ENCODE measurements at regions not wholly inside any gene's neighbourhood (a gene's known extent, or its start where the extent isn't known, plus 50 kb on each side); places are given as distances from the start of the nearest gene placed in this dataset.

DNA sequence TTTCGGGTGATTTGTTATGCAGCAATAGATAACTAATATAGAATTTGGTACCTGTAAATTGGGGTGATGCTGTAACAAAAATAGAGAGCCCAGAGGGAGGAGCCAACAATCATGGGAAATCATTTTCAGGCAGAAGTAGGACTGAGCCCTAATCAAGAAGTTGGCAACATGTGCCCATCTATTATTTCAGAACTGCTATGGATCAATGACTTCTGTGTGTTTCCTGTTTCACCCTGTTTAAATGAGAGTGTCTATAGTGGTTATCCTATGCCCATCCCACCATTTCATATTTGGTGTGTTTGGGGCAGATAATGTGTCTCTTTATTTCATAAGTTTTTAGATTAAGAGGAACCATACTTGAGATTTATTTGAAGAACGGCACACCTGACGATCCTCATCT, 330.8 kb upstream of the CITED2 start:
- Histone ChIP-seq H3K4me3 (no peak overlapping the region), H3K4me2 (ENCODE audit: unreplicated experiment) (no peak overlapping the region), H3F3A (ENCODE audit: insufficient read depth) (peaks cover 26% of the 10 kb centered on the region), H3K9me3 (ENCODE audit: low read depth) (no peaks in the 10 kb centered on the region), H3K27me3 (replicated peaks; ENCODE audit: insufficient read depth) (no peaks in the 10 kb centered on the region), H3K4me1 (ENCODE audit: insufficient read depth) (peaks cover 21% of the 10 kb centered on the region), H3K36me3 (ENCODE audit: low read depth) (no peaks in the 10 kb centered on the region), H3K79me2 (ENCODE audit: insufficient read depth) (no peaks in the 10 kb centered on the region), H2AFZ (no peak overlapping the region), H3K27ac (no peak overlapping the region), H3K9ac (no peak overlapping the region), H3K9me2 (ENCODE audit: insufficient read depth) (no peaks in the 10 kb centered on the region), H4K20me1 (ENCODE audit: insufficient read depth) (no peaks in the 10 kb centered on the region)
- DNase-seq = no peak
- TF ChIP-seq EZH2phosphoT487 (IDR thresholded peaks at IDR 0.05; ENCODE audit: insufficient read depth, low read depth) (no peak), EZH2 (IDR thresholded peaks at IDR 0.05; ENCODE audit: insufficient read depth, poor library complexity, severe bottlenecking) (no peak)
- 94 to 95% methylated on average over 3 of the region's 3 CpGs for WGBS, 2 experiments (ENCODE audit: low coverage in 1 of 2, low lambda C conversion rate in 2 of 2, missing lambda C conversion rate in 2 of 2)
- in situ Hi-C loops (cut with MboI) = no loop called here

- Histone ChIP-seq H3K36me3 (ENCODE audit: low read depth) (no peaks in the 10 kb centered on the region), H3K4me3 (no peak overlapping the region), H3K9me2 (ENCODE audit: insufficient read depth) (no peaks in the 10 kb centered on the region), H3K27ac (no peak overlapping the region), H3K4me1 (ENCODE audit: insufficient read depth) (peaks cover 21% of the 10 kb centered on the region), H3K9me3 (ENCODE audit: low read depth) (no peaks in the 10 kb centered on the region), H4K20me1 (ENCODE audit: insufficient read depth) (no peaks in the 10 kb centered on the region), H3K9ac (no peak overlapping the region), H3K4me2 (ENCODE audit: unreplicated experiment) (no peak overlapping the region), H3K79me2 (ENCODE audit: insufficient read depth) (no peaks in the 10 kb centered on the region), H3K27me3 (replicated peaks; ENCODE audit: insufficient read depth) (no peaks in the 10 kb centered on the region), H2AFZ (no peak overlapping the region), H3F3A (ENCODE audit: insufficient read depth) (peaks cover 23% of the 10 kb centered on the region)
- in situ Hi-C loops (cut with MboI) = no loop called here
- TF ChIP-seq EZH2phosphoT487 (IDR thresholded peaks at IDR 0.05; ENCODE audit: insufficient read depth, low read depth) (no peak), EZH2 (IDR thresholded peaks at IDR 0.05; ENCODE audit: insufficient read depth, poor library complexity, severe bottlenecking) (no peak)
- no peak for DNase-seq
- 94 to 97% methylated on average over 1 of the region's 1 CpG for WGBS, 2 experiments (ENCODE audit: low coverage in 1 of 2, low lambda C conversion rate in 2 of 2, missing lambda C conversion rate in 2 of 2)
Observed at GRCh38 chr6:139703780-139704179, 329.3 kb upstream of the CITED2 start.

- in situ Hi-C loops (cut with MboI) = no loop called here
- Histone ChIP-seq H3K27me3 (replicated peaks; ENCODE audit: insufficient read depth) (no peaks in the 10 kb centered on the region), H3K4me2 (ENCODE audit: unreplicated experiment) (no peak overlapping the region), H3K9me2 (ENCODE audit: insufficient read depth) (no peaks in the 10 kb centered on the region), H3K9me3 (ENCODE audit: low read depth) (no peaks in the 10 kb centered on the region), H3K4me1 (ENCODE audit: insufficient read depth) (peaks cover 14% of the 10 kb centered on the region), H3K9ac (no peak overlapping the region), H3K4me3 (no peak overlapping the region), H3K36me3 (ENCODE audit: low read depth) (no peaks in the 10 kb centered on the region), H3K27ac (no peak overlapping the region), H2AFZ (no peak overlapping the region), H3F3A (ENCODE audit: insufficient read depth) (peaks cover 15% of the 10 kb centered on the region), H3K79me2 (ENCODE audit: insufficient read depth) (no peaks in the 10 kb centered on the region), H4K20me1 (ENCODE audit: insufficient read depth) (no peaks in the 10 kb centered on the region)
- no peak for TF ChIP-seq EZH2phosphoT487 (IDR thresholded peaks at IDR 0.05; ENCODE audit: insufficient read depth, low read depth)
- TF ChIP-seq EZH2 (IDR thresholded peaks at IDR 0.05; ENCODE audit: insufficient read depth, poor library complexity, severe bottlenecking) = no peak
- DNase-seq = no peak
Observed at GRCh38 chr6:139702706-139703105, 328.3 kb upstream of the CITED2 start.

DNA sequence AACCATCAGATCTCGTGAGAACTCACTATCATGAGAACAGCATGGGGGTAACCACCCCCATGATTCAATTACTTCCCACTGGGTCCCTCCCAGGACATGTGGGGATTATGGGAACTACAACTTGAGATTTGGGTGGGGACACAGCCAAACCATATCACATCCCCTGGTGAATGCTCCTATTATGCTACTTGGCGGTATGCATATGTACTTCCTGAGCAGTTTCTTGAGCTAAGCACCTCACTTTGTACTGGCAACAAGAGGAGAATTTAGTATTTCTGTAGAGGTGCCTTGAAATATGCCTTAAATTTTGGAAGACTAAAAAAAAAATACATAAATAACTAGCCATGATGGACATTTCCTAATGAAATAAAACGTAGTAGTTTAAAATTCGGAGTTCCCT, 327.2 kb upstream of the CITED2 start:
- 90 to 94% methylated on average over 4 of the region's 4 CpGs for WGBS, 2 experiments (ENCODE audit: low coverage in 1 of 2, low lambda C conversion rate in 2 of 2, missing lambda C conversion rate in 2 of 2)
- no peaks in the 10 kb centered on the region for H3K9me2 ChIP-seq (ENCODE audit: insufficient read depth)
- H3K27me3 ChIP-seq (replicated peaks; ENCODE audit: insufficient read depth) = no peaks in the 10 kb centered on the region
- H3K36me3 ChIP-seq (ENCODE audit: low read depth) = no peaks in the 10 kb centered on the region
- no peaks in the 10 kb centered on the region for H3K9me3 ChIP-seq (ENCODE audit: low read depth)
- H3K4me2 ChIP-seq (ENCODE audit: unreplicated experiment) = no peak overlapping the region
- no peak for DNase-seq
- peaks cover 14% of the 10 kb centered on the region for H3K4me1 ChIP-seq (ENCODE audit: insufficient read depth)
- no peaks in the 10 kb centered on the region for H4K20me1 ChIP-seq (ENCODE audit: insufficient read depth)
- peaks cover 13% of the 10 kb centered on the region for H3F3A ChIP-seq (ENCODE audit: insufficient read depth)
- no peak overlapping the region for H3K9ac ChIP-seq
- in situ Hi-C loops (cut with MboI) = no loop called here
- TF ChIP-seq EZH2phosphoT487 (IDR thresholded peaks at IDR 0.05; ENCODE audit: insufficient read depth, low read depth) (no peak), EZH2 (IDR thresholded peaks at IDR 0.05; ENCODE audit: insufficient read depth, poor library complexity, severe bottlenecking) (no peak)
- no peak overlapping the region for H3K27ac ChIP-seq
- H2AFZ ChIP-seq = no peak overlapping the region
- H3K79me2 ChIP-seq (ENCODE audit: insufficient read depth) = no peaks in the 10 kb centered on the region
- H3K4me3 ChIP-seq = no peak overlapping the region

DNA sequence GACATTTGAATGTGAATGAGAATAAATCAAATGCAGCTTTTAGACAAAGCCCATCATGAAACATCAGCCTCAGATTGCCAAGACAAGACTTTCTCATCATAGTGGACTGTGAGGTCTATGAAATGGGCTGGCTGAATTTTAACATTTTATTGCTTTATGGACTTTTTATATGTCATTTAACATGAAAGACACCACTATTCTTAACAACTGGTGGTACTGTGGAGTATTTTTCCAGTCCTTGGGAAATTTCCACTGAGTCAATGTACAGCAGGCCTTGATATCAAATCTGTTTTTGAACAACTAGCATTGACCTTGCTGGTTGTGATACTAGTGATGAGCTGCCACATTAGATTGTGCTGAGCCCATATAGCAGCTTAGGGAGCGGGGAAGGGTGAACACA, 326.6 kb upstream of the CITED2 start:
- no peak overlapping the region for H2AFZ ChIP-seq
- H4K20me1 ChIP-seq (ENCODE audit: insufficient read depth) = no peaks in the 10 kb centered on the region
- in situ Hi-C loops (cut with MboI) = no loop called here
- peaks cover 14% of the 10 kb centered on the region for H3K4me1 ChIP-seq (ENCODE audit: insufficient read depth)
- no peaks in the 10 kb centered on the region for H3K36me3 ChIP-seq (ENCODE audit: low read depth)
- no peaks in the 10 kb centered on the region for H3K9me3 ChIP-seq (ENCODE audit: low read depth)
- no peaks in the 10 kb centered on the region for H3K9me2 ChIP-seq (ENCODE audit: insufficient read depth)
- 86 to 92% methylated on average over 1 of the region's 1 CpG for WGBS, 2 experiments (ENCODE audit: low coverage in 1 of 2, low lambda C conversion rate in 2 of 2, missing lambda C conversion rate in 2 of 2)
- no peak overlapping the region for H3K9ac ChIP-seq
- TF ChIP-seq EZH2 (IDR thresholded peaks at IDR 0.05; ENCODE audit: insufficient read depth, poor library complexity, severe bottlenecking) = no peak
- TF ChIP-seq EZH2phosphoT487 (IDR thresholded peaks at IDR 0.05; ENCODE audit: insufficient read depth, low read depth) = no peak
- no peaks in the 10 kb centered on the region for H3K27me3 ChIP-seq (replicated peaks; ENCODE audit: insufficient read depth)
- DNase-seq = no peak
- H3K27ac ChIP-seq = no peak overlapping the region
- H3K4me3 ChIP-seq = no peak overlapping the region
- H3K4me2 ChIP-seq (ENCODE audit: unreplicated experiment) = no peak overlapping the region
- H3K79me2 ChIP-seq (ENCODE audit: insufficient read depth) = no peaks in the 10 kb centered on the region
- H3F3A ChIP-seq (ENCODE audit: insufficient read depth) = peaks cover 13% of the 10 kb centered on the region

All from GM23248 (cell line).